K562 (cell line): ENCODE measurements at regions not wholly inside any gene's neighbourhood (a gene's known extent, or its start where the extent isn't known, plus 50 kb on each side); places are given as distances from the start of the nearest gene placed in this dataset.
"Not testable (repeated sequence)": the region's sequence is repeated elsewhere in the genome, so short reads cannot be mapped to it uniquely, and the experiment has no call there.

Source experiments
- ATAC-seq: fragments of 200-7000 bp; cut with Tn5 transposase; 3 replicates; pipeline ENCODE4 v1.9.1; 2020; ENCODE audit warnings: moderate library complexity
- BruUV-seq: library from RNA; stranded (reverse); fragments of 400-500 nt; replicated peaks from 2 replicates; lab custom pipeline; 2021; lab: Mats Ljungman, UMichigan
- CTCF ChIA-PET: fragments of 300-600 bp; formaldehyde crosslinking; extraction: SDS; loops from one replicate; lab custom pipeline; 2021; ENCODE audit warnings: low intra/inter-chr PET ratio; lab: Yijun Ruan, JAX
- POLR2A ChIA-PET: fragments of 300-600, 350-650 bp; sonication (Branson Sonifier 250); formaldehyde crosslinking; extraction: SDS; loops from one replicate; lab custom pipeline; 2021; ENCODE audit warnings: antibody characterized with exemption, inconsistent platforms; lab: Yijun Ruan, JAX
- DNase-seq, 4 experiments: peaks; one replicate each; pipeline versions ENCODE4 v3.0.0 to v3.0.0-alpha.2; 2011 to 2018; ENCODE audit warnings: low spot score in 3 of 4, mixed read lengths in 3 of 4; ENCODE audit errors: extremely low read depth in 1 of 4
- FAIRE-seq: peaks from 2 replicates; lab custom pipeline; 2011; peaks lifted over from hg19 to GRCh38; lab: Jason Lieb, UNC
- H2AFZ ChIP-seq: 2 replicates; pipeline ENCODE4 v1.6.0; 2011; ENCODE audit warnings: low read depth, low read length, control low read depth, inconsistent platforms
- H3K27ac ChIP-seq: fragments of 200-600 bp; 3 replicates; pipeline ENCODE4 v1.8.0; 2011; ENCODE audit warnings: low read depth, mild to moderate bottlenecking, control low read depth, inconsistent platforms, low read length, moderate library complexity, mixed read lengths; ENCODE audit errors: extremely low read depth
- H3K27me3 ChIP-seq, 2 experiments: fragments of 300-600 bp in 1 of 2; 2 replicates in 1 of 2; 3 replicates in 1 of 2; pipeline versions ENCODE4 v1.6.0 to v1.8.0; 2011; ENCODE audit warnings: inconsistent platforms in 2 of 2, low read length in 2 of 2, mild to moderate bottlenecking in 1 of 2, mixed read lengths in 1 of 2, moderate library complexity in 1 of 2; ENCODE audit not compliant: control insufficient read depth in 2 of 2, insufficient read depth in 2 of 2
- H3K36me3 ChIP-seq: fragments of 300-600 bp; 3 replicates; pipeline ENCODE4 v1.8.0; 2011; ENCODE audit warnings: mild to moderate bottlenecking, low read length, inconsistent platforms; ENCODE audit not compliant: control insufficient read depth, insufficient read depth
- H3K4me1 ChIP-seq, 2 experiments: fragments of 200-600 bp in 1 of 2; replicated peaks in 1 of 2; 2 replicates in 1 of 2; 3 replicates in 1 of 2; pipeline versions ENCODE4 v1.5.1 to v1.8.0; 2011; ENCODE audit warnings: inconsistent platforms in 2 of 2, low read length in 2 of 2, mild to moderate bottlenecking in 1 of 2, mixed read lengths in 1 of 2, moderate library complexity in 1 of 2; ENCODE audit not compliant: control insufficient read depth in 2 of 2, insufficient read depth in 2 of 2
- H3K4me2 ChIP-seq: 2 replicates; pipeline ENCODE4 v1.6.1; 2011; ENCODE audit warnings: low read length, control low read depth, inconsistent platforms, mixed read lengths; ENCODE audit not compliant: insufficient read depth
- H3K4me3 ChIP-seq: fragments of 200-600 bp; sonication (generic), shearing (Covaris generic); 2 replicates; pipeline ENCODE4 v1.5.1; 2016; ENCODE audit warnings: control low read depth, inconsistent platforms
- H3K79me2 ChIP-seq: fragments of 200-600 bp; 3 replicates; pipeline ENCODE4 v1.8.0; 2011; ENCODE audit warnings: low read length, inconsistent platforms; ENCODE audit not compliant: control insufficient read depth, insufficient read depth
- H3K9ac ChIP-seq, 2 experiments: 2 replicates each; pipeline versions ENCODE4 v1.6.0 to v1.6.1; 2011; ENCODE audit warnings: low read depth in 2 of 2, low read length in 2 of 2, control low read depth in 1 of 2, inconsistent platforms in 1 of 2, mild to moderate bottlenecking in 1 of 2, mixed read lengths in 1 of 2; ENCODE audit not compliant: insufficient read depth in 1 of 2
- H3K9me1 ChIP-seq: one replicate; pipeline ENCODE4 v1.6.0; 2011; ENCODE audit warnings: inconsistent platforms, mild to moderate bottlenecking, low read length, moderate library complexity; ENCODE audit not compliant: control insufficient read depth, insufficient read depth
- H3K9me3 ChIP-seq: replicated peaks from 2 replicates; pipeline ENCODE4 v1.5.1; 2011; ENCODE audit warnings: low read depth, low read length, inconsistent platforms; ENCODE audit not compliant: control insufficient read depth, insufficient read depth
- H4K20me1 ChIP-seq: replicated peaks from 2 replicates; pipeline ENCODE4 v1.6.1; 2011; ENCODE audit warnings: low read length, inconsistent platforms, mixed read lengths; ENCODE audit not compliant: control insufficient read depth, insufficient read depth
- BRD4 ChIP-seq: fragments of 200-600 bp; sonication (generic); IDR thresholded peaks from 2 replicates; pipeline ENCODE4 v1.6.1; 2017; ENCODE audit warnings: inconsistent platforms
- CTCF ChIP-seq, 3 experiments: IDR thresholded peaks in 2 of 3; conservative IDR thresholded peaks in 1 of 3; 2 replicates each; pipeline ENCODE4 v1.5.1; 2011 to 2012; ENCODE audit warnings: low read length in 3 of 3, mild to moderate bottlenecking in 3 of 3, control low read depth in 2 of 3, improper control_type of control experiment in 1 of 3, inconsistent platforms in 1 of 3, low read depth in 1 of 3, mixed read lengths in 1 of 3, moderate library complexity in 1 of 3; ENCODE audit not compliant: insufficient read depth in 2 of 3
- DLX4 ChIP-seq: fragments of 250-450 bp; sonication (Bioruptor Pico); IDR thresholded peaks from 2 replicates; pipeline ENCODE4 v1.6.1; 2021; ENCODE audit warnings: mild to moderate bottlenecking
- KDM4B ChIP-seq, 2 experiments: fragments of 450-650 bp in 1 of 2; sonication (generic) in 1 of 2; IDR thresholded peaks; 2 replicates each; pipeline ENCODE4 v1.6.1; 2016 to 2017; ENCODE audit warnings: borderline replicate concordance in 2 of 2, antibody characterized with exemption in 1 of 2, low read depth in 1 of 2, mild to moderate bottlenecking in 1 of 2
- MAFF ChIP-seq: IDR thresholded peaks from 2 replicates; pipeline ENCODE4 v1.6.1; 2012; ENCODE audit warnings: low read length, improper control_type of control experiment
- NR2C1 ChIP-seq, 2 experiments: fragments of 450-650 bp; IDR thresholded peaks; 2 replicates each; pipeline ENCODE4 v1.6.1; 2017; ENCODE audit warnings: mild to moderate bottlenecking in 2 of 2, antibody characterized with exemption in 1 of 2, inconsistent platforms in 1 of 2, missing compliant biosample characterization in 1 of 2, missing genetic modification characterization in 1 of 2
- RAD21 ChIP-seq, 2 experiments: fragments of 250-450 bp in 1 of 2; fragments of 450-650 bp in 1 of 2; sonication (Bioruptor Pico) in 1 of 2; formaldehyde crosslinking in 1 of 2; IDR thresholded peaks in 1 of 2; conservative IDR thresholded peaks in 1 of 2; 2 replicates each; pipeline versions ENCODE4 v1.4.0 to v1.8.0; 2020 to 2022; ENCODE audit warnings: mild to moderate bottlenecking in 2 of 2, moderate library complexity in 1 of 2
- ZNF280A ChIP-seq: fragments of 450-650 bp; IDR thresholded peaks from 2 replicates; pipeline ENCODE4 v1.6.1; 2018; ENCODE audit warnings: mild to moderate bottlenecking, low read depth; ENCODE audit not compliant: partially characterized antibody
- ZNF449 ChIP-seq: fragments of 250-450 bp; sonication (Bioruptor Pico); IDR thresholded peaks from 2 replicates; pipeline ENCODE4 v1.8.0; 2022; ENCODE audit warnings: moderate library complexity, mild to moderate bottlenecking, inconsistent platforms
- WGBS: fragments of 100-300 bp; shearing (Covaris generic); methylation state at CpG from one replicate; pipeline ENCODE4 v1.1.6; 2016; ENCODE audit warnings: low coverage, mixed read lengths; ENCODE audit not compliant: insufficient coverage; ENCODE audit errors: missing lambda C conversion rate; 5-methylcytosine and 5-hydroxymethylcytosine counted together
- in situ Hi-C: fragments of 300-500 bp; cut with MboI; formaldehyde crosslinking; loops from 4 replicates; pipeline ENCODE4 v1.15.0; 2018; ENCODE audit warnings: inconsistent platforms, mixed read lengths
- intact Hi-C: fragments of 100-400 bp; cut with micrococcal nuclease; formaldehyde crosslinking; loops from 2 replicates; pipeline ENCODE4 v1.14.2; 2022

GRCh38 chr10:37495415-37495814, 362.0 kb downstream of the ZNF248 start:
- no peaks in the 10 kb centered on the region for H3K36me3 ChIP-seq
- H3K9me3 ChIP-seq, result no peaks in the 10 kb centered on the region
- H3K27ac ChIP-seq, result no peak overlapping the region
- FAIRE-seq, result no peak
- no peak overlapping the region for H3K9ac ChIP-seq
- H3K4me1 ChIP-seq, result no peaks in the 10 kb centered on the region
- CTCF ChIA-PET, result no interaction called here
- no peak for DNase-seq
- WGBS, result 0% methylated on average over 1 of the region's 1 CpG
- in situ Hi-C loops, result no loop called here
- H3K27me3 ChIP-seq, result no peaks in the 10 kb centered on the region
- POLR2A ChIA-PET, result no interaction called here
- no peaks in the 10 kb centered on the region for H3K79me2 ChIP-seq
- H3K4me3 ChIP-seq, result no peak overlapping the region
- no peak overlapping the region for H2AFZ ChIP-seq
- no peak for TF ChIP-seq KDM4B (IDR thresholded peaks at IDR 0.05; ENCODE audit: borderline replicate concordance in 2 of 2, low read depth in 1 of 2)
- TF ChIP-seq NR2C1 (IDR thresholded peaks at IDR 0.05), result no peak
- no peak for TF ChIP-seq NR2C1 (tag; IDR thresholded peaks at IDR 0.05)
- no peak for TF ChIP-seq MAFF
- TF ChIP-seq DLX4 (CRISPR knock-in tag), result no peak
- TF ChIP-seq RAD21 (CRISPR knock-in tag; conservative IDR thresholded peaks at IDR 0.05 in 1 of 2, IDR thresholded peaks at IDR 0.05 in 1 of 2), result 0 out of 4 replicates have a peak, but pooled peaks of 1 of the 2 experiments have one; percentile 21
- TF ChIP-seq CTCF (IDR thresholded peaks at IDR 0.05 in 2 of 3, conservative IDR thresholded peaks at IDR 0.05 in 1 of 3; ENCODE audit: insufficient read depth in 2 of 3, low read depth in 1 of 3, low read length in 3 of 3), result 0 out of 6 replicates have a peak, but pooled peaks of 2 of the 3 experiments have one; percentile 15 to 18
- no peak for TF ChIP-seq BRD4
- TF ChIP-seq ZNF280A, result no peak
- TF ChIP-seq ZNF449, result no peak
- no peak overlapping the region for H3K4me2 ChIP-seq
- intact Hi-C loops, result loop anchor here (10.0 kb wide), 1 partner anchor 1861 kb away; no protein-coding TSS in a partner anchor
- no peak for ATAC-seq
- no peaks in the 10 kb centered on the region for H3K9me1 ChIP-seq
- H4K20me1 ChIP-seq, result no peaks in the 10 kb centered on the region
- no TSS peak for BruUV-seq

GRCh38 chr10:37493185-37493796, 364.1 kb downstream of the ZNF248 start:
- H3K9ac ChIP-seq, H3K27me3 ChIP-seq, DNase-seq, H3K36me3 ChIP-seq, CTCF ChIA-PET, H4K20me1 ChIP-seq, POLR2A ChIA-PET, H3K9me1 ChIP-seq, in situ Hi-C loops, H3K4me1 ChIP-seq, H3K27ac ChIP-seq, H2AFZ ChIP-seq, FAIRE-seq, BruUV-seq, H3K4me3 ChIP-seq, H3K4me2 ChIP-seq, H3K9me3 ChIP-seq, H3K79me2 ChIP-seq, ATAC-seq: not testable (repeated sequence)
- intact Hi-C loops, result loop anchor here (10.0 kb wide), 1 partner anchor 1858 kb away; no protein-coding TSS in a partner anchor
- 11% methylated on average over 3 of the region's 3 CpGs for WGBS
